GM12878 (cell line): ENCODE measurements at regions not wholly inside any gene's neighbourhood (a gene's known extent, or its start where the extent isn't known, plus 50 kb on each side); places are given as distances from the start of the nearest gene placed in this dataset.

Source experiments
- ATAC-seq: fragments of 200-7000 bp; cut with Tn5 transposase; 3 replicates; pipeline ENCODE4 v1.9.1; 2020; ENCODE audit warnings: mild to moderate bottlenecking, moderate library complexity
- BruUV-seq: library from RNA; stranded (reverse); fragments of 400-500 nt; replicated peaks from 2 replicates; lab custom pipeline; 2021; lab: Mats Ljungman, UMichigan
- CTCF ChIA-PET: fragments of 300-600 bp; sonication (Branson Sonifier 250); formaldehyde crosslinking; extraction: SDS; loops from one replicate; lab custom pipeline; 2021; ENCODE audit warnings: inconsistent platforms; lab: Yijun Ruan, JAX
- POLR2A ChIA-PET: fragments of 350-600 bp; formaldehyde crosslinking; extraction: SDS; loops from one replicate; lab custom pipeline; 2021; ENCODE audit warnings: inconsistent platforms; lab: Charles Lee
- RAD21 ChIA-PET: fragments of 300-600 bp; sonication (Branson Sonifier 250); formaldehyde crosslinking; loops from one replicate; lab custom pipeline; 2023; ENCODE audit warnings: antibody characterized with exemption; ENCODE audit not compliant: unreplicated experiment; lab: Charles Lee
- SMC1A ChIA-PET: fragments of 300-600 bp; sonication (Branson Sonifier 250); formaldehyde crosslinking; loops from one replicate; lab custom pipeline; 2023; ENCODE audit not compliant: unreplicated experiment, uncharacterized antibody; lab: Charles Lee
- DNase-seq: peaks from one replicate; pipeline ENCODE4 v3.0.0-alpha.2; 2011; ENCODE audit warnings: low read depth, low spot score
- FAIRE-seq: peaks from 3 replicates; lab custom pipeline; 2011; peaks lifted over from hg19 to GRCh38; lab: Jason Lieb, UNC
- H2AFZ ChIP-seq: 2 replicates; pipeline ENCODE4 v1.6.0; 2011; ENCODE audit warnings: low read depth, low read length, control low read depth; ENCODE audit not compliant: control insufficient read depth
- H3K27ac ChIP-seq: 2 replicates; pipeline ENCODE4 v1.5.1; 2011; ENCODE audit warnings: control low read depth; ENCODE audit not compliant: control insufficient read depth, insufficient read depth
- H3K27me3 ChIP-seq, 2 experiments: replicated peaks in 1 of 2; 2 replicates each; pipeline versions ENCODE4 v1.6.0 to v1.6.1; 2011; ENCODE audit warnings: low read length in 1 of 2; ENCODE audit not compliant: control insufficient read depth in 2 of 2, insufficient read depth in 2 of 2
- H3K36me3 ChIP-seq, 2 experiments: 2 replicates each; pipeline ENCODE4 v1.5.1; 2011; ENCODE audit warnings: low read length in 1 of 2; ENCODE audit not compliant: control insufficient read depth in 2 of 2, insufficient read depth in 2 of 2
- H3K4me1 ChIP-seq: 2 replicates; pipeline ENCODE4 v1.6.1; 2011; ENCODE audit warnings: mild to moderate bottlenecking, low read length, moderate library complexity, mixed read lengths; ENCODE audit not compliant: control insufficient read depth, insufficient read depth
- H3K4me2 ChIP-seq: 2 replicates; pipeline ENCODE4 v1.6.0; 2011; ENCODE audit warnings: control low read depth; ENCODE audit not compliant: control insufficient read depth, insufficient read depth
- H3K4me3 ChIP-seq: fragments of 200-600 bp; sonication (generic); 2 replicates; pipeline ENCODE4 v1.5.1; 2016
- H3K79me2 ChIP-seq: 2 replicates; pipeline ENCODE4 v1.6.0; 2011; ENCODE audit warnings: low read length; ENCODE audit not compliant: control insufficient read depth, insufficient read depth
- H3K9ac ChIP-seq: 2 replicates; pipeline ENCODE4 v1.8.0; 2011; ENCODE audit warnings: low read length, control low read depth, mixed read lengths; ENCODE audit not compliant: control insufficient read depth, insufficient read depth
- H3K9me3 ChIP-seq: replicated peaks from 3 replicates; pipeline ENCODE4 v1.5.1; 2011; ENCODE audit warnings: mild to moderate bottlenecking, low read length; ENCODE audit not compliant: control insufficient read depth, insufficient read depth
- H4K20me1 ChIP-seq: 2 replicates; pipeline ENCODE4 v1.6.0; 2011; ENCODE audit not compliant: control insufficient read depth, insufficient read depth
- BCLAF1 ChIP-seq: fragments of 450-650 bp; IDR thresholded peaks from 2 replicates; pipeline ENCODE4 v1.6.1; 2017; ENCODE audit warnings: antibody characterized with exemption, mild to moderate bottlenecking, moderate library complexity
- ESRRA ChIP-seq: IDR thresholded peaks from 2 replicates; pipeline ENCODE4 v1.6.1; 2012; ENCODE audit warnings: mild to moderate bottlenecking, low read length, improper control_type of control experiment
- GABPA ChIP-seq: IDR thresholded peaks from 2 replicates; pipeline ENCODE4 v1.6.1; 2014; ENCODE audit warnings: antibody characterized with exemption, low read depth, mild to moderate bottlenecking, inconsistent platforms
- MTA2 ChIP-seq: fragments of 450-650 bp; IDR thresholded peaks from 2 replicates; pipeline ENCODE4 v1.6.1; 2016; ENCODE audit warnings: low read depth, mild to moderate bottlenecking, moderate library complexity
- MYB ChIP-seq: fragments of 150-350 bp; IDR thresholded peaks from 2 replicates; pipeline ENCODE4 v1.6.1; 2014; ENCODE audit warnings: mild to moderate bottlenecking, low read depth, low read length, borderline replicate concordance
- MYC ChIP-seq: IDR thresholded peaks from 2 replicates; pipeline ENCODE4 v1.6.1; 2011; ENCODE audit warnings: mild to moderate bottlenecking, low read length, moderate library complexity, inconsistent platforms; ENCODE audit not compliant: insufficient read depth, insufficient replicate concordance, insufficient read length, severe bottlenecking
- SMAD5 ChIP-seq: IDR thresholded peaks from 2 replicates; pipeline ENCODE4 v1.6.1; 2016; ENCODE audit warnings: antibody characterized with exemption, low read depth
- YY1 ChIP-seq: IDR thresholded peaks from 2 replicates; pipeline ENCODE4 v1.6.1; 2011; ENCODE audit warnings: low read depth, mild to moderate bottlenecking, low read length
- WGBS: methylation state at CpG from one replicate; pipeline ENCODE4 v1.1.6; 2016; ENCODE audit warnings: low lambda C conversion rate; ENCODE audit not compliant: insufficient replicate concordance, insufficient coverage; ENCODE audit errors: missing lambda C conversion rate; 5-methylcytosine and 5-hydroxymethylcytosine counted together
- in situ Hi-C: fragments of 300-500 bp; cut with MboI; formaldehyde crosslinking; loops from 9 replicates; pipeline ENCODE4 v1.14.3; 2018; ENCODE audit warnings: mixed read lengths
- intact Hi-C: fragments of 100-400 bp; cut with micrococcal nuclease; formaldehyde crosslinking; loops from one replicate; pipeline ENCODE4 v1.14.2; 2022; ENCODE audit not compliant: unreplicated experiment

- Histone ChIP-seq H3K4me3 (no peak overlapping the region), H4K20me1 (no peaks in the 10 kb centered on the region), H3K4me2 (no peak overlapping the region), H3K9me3 (no peaks in the 10 kb centered on the region), H3K9ac (no peak overlapping the region), H3K4me1 (no peaks in the 10 kb centered on the region), H3K27ac (no peak overlapping the region), H3K27me3 (no peaks in the 10 kb centered on the region), H2AFZ (no peak overlapping the region), H3K36me3 (no peaks in the 10 kb centered on the region), H3K79me2 (no peaks in the 10 kb centered on the region)
- RAD21 ChIA-PET, result no interaction called here
- SMC1A ChIA-PET, result no interaction called here
- BruUV-seq, result no TSS peak
- FAIRE-seq (no peak), ATAC-seq (no peak), DNase-seq (no peak)
- WGBS, result 33% methylated on average over 3 of the region's 3 CpGs
- TF ChIP-seq MYB (no peak), MYC (no peak), BCLAF1 (no peak), MTA2 (no peak), ESRRA (no peak), SMAD5 (no peak), YY1 (no peak), GABPA (no peak)
- intact Hi-C loops, result no loop called here
- CTCF ChIA-PET, result interaction anchor here (1.3 kb wide), 1 partner anchor 124 kb away, joined by 8 read pairs; no protein-coding TSS in a partner anchor
- POLR2A ChIA-PET, result no interaction called here
- in situ Hi-C loops, result no loop called here
Measured at GRCh38 chr18:24603151-24603550, 142.7 kb downstream of the HRH4 start.
